HG03045 (cell line): ENCODE measurements at regions not wholly inside any gene's neighbourhood (a gene's known extent, or its start where the extent isn't known, plus 50 kb on each side); places are given as distances from the start of the nearest gene placed in this dataset.
"Not testable (repeated sequence)": the region's sequence is repeated elsewhere in the genome, so short reads cannot be mapped to it uniquely, and the experiment has no call there.

Experiments
- ATAC-seq: cut with Tn5 transposase; IDR thresholded peaks from one replicate; pipeline ENCODE4 v1.9.1; 2021; ENCODE audit warnings: mild to moderate bottlenecking, moderate library complexity; ENCODE audit not compliant: unreplicated experiment

- no peak for ATAC-seq
These were observed 115.8 kb upstream of the SETBP1 start for GRCh38 chr18:44564922-44565321.

- ATAC-seq = no peak
These were observed 112.3 kb upstream of the SETBP1 start for GRCh38 chr18:44568342-44568741.

DNA sequence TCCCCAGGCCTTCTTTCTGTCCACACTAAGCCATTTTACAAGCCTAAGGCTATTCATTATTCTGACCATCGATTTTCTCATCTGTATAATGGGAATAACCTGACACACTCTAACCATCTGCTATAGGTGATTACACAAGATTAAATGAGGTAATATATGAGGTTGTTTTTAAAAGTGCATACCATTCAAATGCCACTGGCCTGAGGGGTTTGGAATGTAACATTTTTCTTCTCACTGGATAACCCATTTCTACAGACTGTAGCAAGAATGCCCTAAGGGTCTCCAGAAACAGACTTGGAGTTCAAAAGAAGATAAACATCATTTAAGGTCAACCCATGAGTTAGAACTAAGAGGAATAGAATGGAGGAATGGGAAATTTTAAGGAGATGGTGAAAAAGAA is 111.7 kb upstream of the SETBP1 start:
- no peak for ATAC-seq

GRCh38 chr18:44569391-44570055 is 111.2 kb upstream of the SETBP1 start:
- ATAC-seq = no peak

DNA sequence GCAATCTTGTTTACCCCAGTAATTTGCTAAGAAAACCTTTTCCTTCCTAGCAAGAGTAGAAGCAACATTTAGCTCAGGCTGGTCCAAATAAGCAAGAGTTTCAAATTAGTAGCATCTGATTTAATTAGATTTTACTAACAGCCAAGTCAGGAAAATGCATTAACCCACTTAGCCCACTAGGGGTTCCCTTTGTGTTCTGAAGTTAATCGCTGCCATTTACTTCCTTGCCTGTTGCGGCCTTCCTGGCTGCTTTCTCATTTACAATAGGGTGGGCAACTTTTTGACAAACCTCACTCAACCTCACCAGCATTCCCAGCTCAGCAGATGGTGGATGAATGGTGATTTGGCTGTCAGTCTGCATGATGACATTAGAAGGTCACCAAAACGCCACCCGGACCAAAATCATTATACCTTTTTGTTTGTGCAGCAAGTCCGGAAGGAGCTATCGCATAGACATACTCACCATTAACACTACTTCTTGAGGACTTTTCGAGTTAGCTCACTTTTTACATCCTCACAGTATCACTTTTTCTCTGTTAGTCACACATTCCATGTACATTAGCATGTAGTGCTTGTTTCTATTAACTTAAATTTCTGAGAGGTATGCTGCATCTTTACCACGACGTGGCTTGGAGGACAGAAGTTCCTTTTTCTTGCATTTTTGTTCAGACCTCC is 101.5 kb upstream of the SETBP1 start:
- no peak for ATAC-seq

GRCh38 chr18:44579745-44580144 is 100.9 kb upstream of the SETBP1 start:
- ATAC-seq = no peak

DNA sequence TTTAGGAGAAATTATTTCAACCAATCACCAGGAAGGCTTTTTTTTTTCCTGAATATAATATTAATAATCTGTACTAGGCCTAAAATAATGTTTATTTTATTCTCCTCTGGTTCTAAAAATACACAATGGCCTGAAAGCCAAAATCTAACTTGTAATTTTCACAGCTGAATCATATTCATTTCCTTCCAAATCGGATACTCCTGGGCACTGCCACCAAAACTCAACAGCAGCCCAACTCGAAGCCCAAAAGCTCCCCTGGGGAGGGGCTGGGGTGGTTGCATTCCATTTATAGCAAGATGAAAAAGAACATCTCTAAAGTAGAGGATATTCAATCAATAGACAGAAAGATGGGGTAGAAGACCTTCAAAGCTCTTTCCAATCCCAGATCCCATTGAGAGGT is 100.5 kb upstream of the SETBP1 start:
- ATAC-seq = no peak

DNA sequence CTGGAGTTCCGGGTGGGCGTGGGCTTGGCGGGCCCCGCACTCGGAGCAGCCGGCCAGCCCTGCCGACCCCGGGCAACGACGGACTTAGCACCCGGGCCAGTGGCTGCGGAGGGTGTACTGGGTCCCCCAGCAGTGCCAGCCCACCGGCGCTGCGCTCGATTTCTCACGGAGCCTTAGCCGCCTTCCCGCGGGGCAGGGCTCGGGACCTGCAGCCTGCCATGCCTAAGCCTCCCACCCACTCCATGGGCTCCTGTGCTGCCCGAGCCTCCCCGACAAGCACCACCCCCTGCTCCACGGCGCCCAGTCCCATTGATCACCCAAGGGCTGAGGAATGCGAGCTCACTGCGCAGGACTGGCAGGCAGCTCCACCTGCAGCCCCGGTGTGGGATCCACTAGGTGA is 99.9 kb upstream of the SETBP1 start:
- ATAC-seq = not testable (repeated sequence)

- no peak for ATAC-seq
These were observed 98.2 kb upstream of the SETBP1 start for GRCh38 chr18:44582456-44582855.

DNA sequence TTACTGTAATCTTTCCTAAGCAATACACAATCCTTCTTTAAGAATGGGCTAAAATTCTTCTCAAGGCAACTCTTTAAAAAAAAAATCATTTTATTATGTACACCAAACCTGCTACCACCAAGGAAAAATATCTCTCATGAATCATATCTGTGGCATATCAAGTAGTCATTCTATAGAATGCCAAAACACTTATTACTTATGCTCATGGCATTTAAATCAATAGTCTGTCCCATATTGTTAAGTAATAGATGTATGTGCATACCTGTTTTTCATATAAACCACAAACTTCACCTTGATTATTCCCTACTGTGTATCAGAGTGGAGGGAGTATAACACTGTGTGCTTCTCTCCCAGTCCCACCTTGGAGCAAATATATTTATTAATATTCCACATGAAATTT is 95.8 kb upstream of the SETBP1 start:
- ATAC-seq = no peak

- no peak for ATAC-seq
These were observed 93.7 kb upstream of the SETBP1 start for GRCh38 chr18:44586782-44587524.

- no peak for ATAC-seq
These were observed 92.2 kb upstream of the SETBP1 start for GRCh38 chr18:44588508-44588907.

DNA sequence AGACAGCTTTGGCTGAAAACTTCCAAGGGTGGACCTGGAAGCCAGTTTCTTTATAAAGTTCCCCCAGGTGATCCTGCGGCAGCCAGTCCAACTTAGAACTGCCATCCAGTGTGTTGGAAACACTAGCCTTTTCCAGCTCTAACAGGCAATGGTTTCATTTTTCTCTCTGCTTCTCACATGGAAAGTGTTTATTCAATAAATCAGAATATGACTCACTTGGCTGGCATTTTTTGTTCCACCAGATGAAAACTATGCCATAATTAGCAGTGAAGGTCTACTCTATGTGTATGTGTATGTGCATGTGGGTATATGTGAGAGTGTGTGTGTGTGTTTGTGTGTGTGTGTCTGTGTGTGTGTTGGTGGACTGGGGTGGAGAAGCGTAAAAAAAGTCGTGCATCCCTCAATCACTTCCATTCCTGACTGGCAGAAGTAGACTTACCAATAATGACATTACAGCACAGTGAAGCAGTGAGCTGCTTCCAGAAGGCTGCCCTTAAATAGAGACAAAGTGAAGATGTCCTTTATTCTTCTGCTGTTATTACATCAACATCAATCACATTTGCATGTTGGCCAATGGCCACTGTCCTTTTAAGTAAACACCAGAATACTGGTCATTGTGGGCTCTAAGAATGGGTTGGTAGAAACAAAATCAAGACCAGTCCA is 90.9 kb upstream of the SETBP1 start:
- no peak for ATAC-seq

DNA sequence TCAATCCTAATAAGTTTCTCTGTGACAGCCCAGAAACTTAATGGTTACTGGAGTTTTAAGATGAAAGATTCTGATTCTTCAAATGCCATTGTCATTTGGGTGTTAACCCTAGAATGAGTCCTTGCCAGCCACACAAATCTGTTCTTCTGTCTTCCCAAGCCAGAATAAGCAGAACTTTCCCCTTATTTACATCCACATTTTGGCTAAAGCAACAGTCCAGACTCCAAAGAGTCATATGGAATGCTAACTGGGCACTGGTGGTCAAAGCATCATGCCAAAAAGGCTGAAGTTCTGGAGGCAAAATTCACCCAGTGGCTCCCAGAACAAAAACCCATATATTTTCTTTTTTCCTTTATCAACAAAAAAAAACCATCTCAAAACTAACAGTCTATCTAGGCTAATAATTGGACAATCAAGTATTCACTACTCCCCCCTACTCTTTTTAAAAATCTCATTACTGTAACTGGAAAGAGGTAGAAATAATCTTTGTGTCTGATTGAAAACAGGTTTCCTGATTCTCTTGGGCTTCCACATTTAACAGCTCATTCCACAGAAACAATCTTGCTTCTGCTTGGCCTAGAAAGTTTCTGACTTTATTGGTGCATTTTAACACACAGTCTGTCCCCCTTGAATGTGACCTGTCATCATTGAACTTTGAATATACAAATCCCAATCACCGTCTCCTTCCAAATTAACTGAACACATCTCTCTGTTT is 89.6 kb upstream of the SETBP1 start:
- no peak for ATAC-seq

- ATAC-seq = no peak
These were observed 88.0 kb upstream of the SETBP1 start for GRCh38 chr18:44592639-44593038.

GRCh38 chr18:44594799-44595467 is 85.8 kb upstream of the SETBP1 start:
- ATAC-seq = no peak

- no peak for ATAC-seq
These were observed 82.9 kb upstream of the SETBP1 start for GRCh38 chr18:44597797-44598196.

DNA sequence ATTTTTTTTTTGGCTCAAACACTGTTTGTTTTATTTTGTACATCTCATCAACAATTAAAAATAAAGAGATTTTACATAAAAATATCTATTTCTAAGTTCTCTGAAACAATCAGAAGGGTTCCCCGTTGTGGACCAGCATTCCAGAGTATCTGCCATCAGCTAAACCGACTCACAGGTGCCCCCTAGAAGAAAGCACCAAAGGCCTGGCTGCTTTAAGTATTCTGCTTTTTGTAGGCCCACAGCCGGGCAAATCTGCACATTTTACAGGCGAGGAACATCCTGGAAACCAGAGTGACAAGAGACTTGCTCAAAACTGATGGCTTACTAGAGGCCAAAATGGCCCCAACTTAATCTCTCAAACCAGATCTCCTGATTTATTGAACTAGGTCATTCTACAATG is 82.2 kb upstream of the SETBP1 start:
- no peak for ATAC-seq

GRCh38 chr18:44599412-44599811 is 81.3 kb upstream of the SETBP1 start:
- ATAC-seq = no peak

DNA sequence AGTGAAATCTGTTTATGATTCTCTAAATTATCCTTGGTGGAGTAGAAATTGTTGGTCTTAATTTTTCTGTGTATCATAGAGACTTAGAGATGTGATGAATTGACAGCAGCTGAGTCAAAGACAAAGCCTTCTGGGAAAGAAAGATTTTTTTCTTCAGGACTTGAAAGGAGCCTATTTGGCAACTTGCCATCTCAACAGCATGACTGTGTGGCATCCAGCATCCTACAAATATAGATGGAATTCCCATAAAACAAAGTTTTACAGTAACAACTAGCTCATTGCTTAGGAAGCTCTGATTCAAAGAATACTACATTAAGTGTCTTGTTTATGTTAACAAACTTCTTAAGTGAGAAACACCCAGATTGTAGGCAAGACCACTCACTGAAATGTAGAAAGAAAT is 79.2 kb upstream of the SETBP1 start:
- ATAC-seq = no peak
